Mesothelial cell of epicardium (in vitro differentiated cells): ENCODE measurements at regions not wholly inside any gene's neighbourhood (a gene's known extent, or its start where the extent isn't known, plus 50 kb on each side); places are given as distances from the start of the nearest gene placed in this dataset.

ENCODE experiments used
- DNase-seq, 2 experiments: peaks; one replicate each; pipeline ENCODE4 v3.0.0; 2021; ENCODE audit warnings: low spot score in 2 of 2; ENCODE audit not compliant: unreplicated experiment in 2 of 2
- H3K27ac Mint-ChIP-seq: 2 replicates; pipeline ENCODE4 v1.8.0; 2021; ENCODE audit warnings: mixed read lengths
- H3K27me3 Mint-ChIP-seq: 2 replicates; pipeline ENCODE4 v1.8.0; 2021; ENCODE audit warnings: low read depth, mixed read lengths
- H3K36me3 Mint-ChIP-seq: 2 replicates; pipeline ENCODE4 v1.8.0; 2021; ENCODE audit warnings: mixed read lengths
- H3K4me1 Mint-ChIP-seq: 2 replicates; pipeline ENCODE4 v1.8.0; 2021; ENCODE audit warnings: mixed read lengths
- H3K4me3 Mint-ChIP-seq: 2 replicates; pipeline ENCODE4 v1.8.0; 2021; ENCODE audit warnings: mild to moderate bottlenecking, moderate library complexity, mixed read lengths
- H3K9me3 Mint-ChIP-seq: 2 replicates; pipeline ENCODE4 v1.8.0; 2021; ENCODE audit warnings: mixed read lengths
- CTCF ChIP-seq: fragments of 200-600 bp; sonication (generic); IDR thresholded peaks from one replicate; pipeline ENCODE4 v1.5.0; 2021; ENCODE audit warnings: antibody characterized with exemption; ENCODE audit not compliant: unreplicated experiment

- H3K9me3 Mint-ChIP-seq: peaks cover 7% of the 10 kb centered on the region
- no peak overlapping the region for H3K27ac Mint-ChIP-seq
- no peak for DNase-seq
- no peak overlapping the region for H3K4me3 Mint-ChIP-seq
- peaks cover 14% of the 10 kb centered on the region for H3K4me1 Mint-ChIP-seq
- no peaks in the 10 kb centered on the region for H3K36me3 Mint-ChIP-seq
- no peaks in the 10 kb centered on the region for H3K27me3 Mint-ChIP-seq
- TF ChIP-seq CTCF: no peak
Measured at GRCh38 chr2:223107825-223108224, 55.8 kb downstream of the KCNE4 start.

GRCh38 chr2:223108351-223109050 is 56.5 kb downstream of the KCNE4 start:
- H3K4me3 Mint-ChIP-seq: no peak overlapping the region
- no peaks in the 10 kb centered on the region for H3K36me3 Mint-ChIP-seq
- H3K27me3 Mint-ChIP-seq: no peaks in the 10 kb centered on the region
- H3K27ac Mint-ChIP-seq: peak overlapping the region; percentile 18
- peaks cover 10% of the 10 kb centered on the region for H3K4me1 Mint-ChIP-seq
- no peak for DNase-seq
- H3K9me3 Mint-ChIP-seq: peaks cover 7% of the 10 kb centered on the region
- no peak for TF ChIP-seq CTCF

GRCh38 chr2:223109341-223109740 is 57.4 kb downstream of the KCNE4 start:
- no peaks in the 10 kb centered on the region for H3K36me3 Mint-ChIP-seq
- no peak for TF ChIP-seq CTCF
- no peak overlapping the region for H3K27ac Mint-ChIP-seq
- peaks cover 10% of the 10 kb centered on the region for H3K4me1 Mint-ChIP-seq
- peaks cover 7% of the 10 kb centered on the region for H3K9me3 Mint-ChIP-seq
- H3K4me3 Mint-ChIP-seq: no peak overlapping the region
- H3K27me3 Mint-ChIP-seq: no peaks in the 10 kb centered on the region
- no peak for DNase-seq

GRCh38 chr2:223113161-223113560 is 61.2 kb downstream of the KCNE4 start:
- Mint-ChIP-seq H3K4me1 (peaks cover 6% of the 10 kb centered on the region), H3K27ac (no peak overlapping the region), H3K36me3 (no peaks in the 10 kb centered on the region), H3K27me3 (no peaks in the 10 kb centered on the region), H3K4me3 (no peak overlapping the region), H3K9me3 (peaks cover 7% of the 10 kb centered on the region)
- no peak for DNase-seq
- no peak for TF ChIP-seq CTCF

- Mint-ChIP-seq H3K4me1 (no peaks in the 10 kb centered on the region), H3K9me3 (peaks cover 7% of the 10 kb centered on the region), H3K36me3 (no peaks in the 10 kb centered on the region), H3K27me3 (no peaks in the 10 kb centered on the region), H3K4me3 (no peak overlapping the region), H3K27ac (no peak overlapping the region)
- no peak for DNase-seq
- no peak for TF ChIP-seq CTCF
Measured at GRCh38 chr2:223114170-223114569, 62.2 kb downstream of the KCNE4 start.
